NCI-H69 (cell line): ENCODE measurements at regions not wholly inside any gene's neighbourhood (a gene's known extent, or its start where the extent isn't known, plus 50 kb on each side); places are given as distances from the start of the nearest gene placed in this dataset.

ENCODE experiments used
- DNase-seq: peaks from one replicate; lab custom pipeline; 2025; lab: John Stamatoyannopoulos, UW

GRCh38 chr9:115943431-115944165 lies 210.0 kb upstream of the PAPPA start:
- DNase-seq: peak; percentile 13

- DNase-seq: peak; percentile 73
Observed at GRCh38 chr9:115944166-115944948, 209.2 kb upstream of the PAPPA start.

- DNase-seq: no peak
Observed at GRCh38 chr9:115945009-115945431, 208.6 kb upstream of the PAPPA start.

GRCh38 chr9:115946530-115946929 lies 207.1 kb upstream of the PAPPA start:
- peak; percentile 38 for DNase-seq

GRCh38 chr9:115951977-115952376 lies 201.6 kb upstream of the PAPPA start:
- no peak for DNase-seq

GRCh38 chr9:115952430-115953292 lies 200.9 kb upstream of the PAPPA start:
- DNase-seq: peak; percentile 15

- no peak for DNase-seq
Observed at GRCh38 chr9:115956371-115956770, 197.2 kb upstream of the PAPPA start.

GRCh38 chr9:115957585-115957984 lies 196.0 kb upstream of the PAPPA start:
- no peak for DNase-seq

GRCh38 chr9:115964710-115965347 lies 188.8 kb upstream of the PAPPA start:
- DNase-seq: no peak

- no peak for DNase-seq
Observed at GRCh38 chr9:115966660-115967059, 186.9 kb upstream of the PAPPA start.

GRCh38 chr9:115969096-115969495 lies 184.5 kb upstream of the PAPPA start:
- DNase-seq: no peak

GRCh38 chr9:115972362-115972761 lies 181.2 kb upstream of the PAPPA start:
- DNase-seq: no peak

GRCh38 chr9:115972843-115973595 lies 180.6 kb upstream of the PAPPA start:
- no peak for DNase-seq

- no peak for DNase-seq
Observed at GRCh38 chr9:115976781-115977180, 176.8 kb upstream of the PAPPA start.

- DNase-seq: no peak
Observed at GRCh38 chr9:115978091-115978490, 175.5 kb upstream of the PAPPA start.

- DNase-seq: peak; percentile 45
Observed at GRCh38 chr9:115978659-115979096, 174.9 kb upstream of the PAPPA start.

GRCh38 chr9:115980054-115980453 lies 173.5 kb upstream of the PAPPA start:
- DNase-seq: no peak

- no peak for DNase-seq
Observed at GRCh38 chr9:115980502-115980901, 173.1 kb upstream of the PAPPA start.

GRCh38 chr9:115980976-115981375 lies 172.6 kb upstream of the PAPPA start:
- no peak for DNase-seq

- no peak for DNase-seq
Observed at GRCh38 chr9:115983366-115983765, 170.2 kb upstream of the PAPPA start.

- no peak for DNase-seq
Observed at GRCh38 chr9:115985657-115986056, 167.9 kb upstream of the PAPPA start.
